Stimulated activated CD8-positive, alpha-beta memory T cell treated with anti-CD3 and anti-CD28 coated beads, Interleukin-15, amount 100 ng/mL, for 1 hour (primary cell): ENCODE measurements at regions not wholly inside any gene's neighbourhood (a gene's known extent, or its start where the extent isn't known, plus 50 kb on each side); places are given as distances from the start of the nearest gene placed in this dataset.

Source experiments
- DNase-seq: peaks from one replicate; pipeline ENCODE4 v3.0.0-alpha.2; 2020; ENCODE audit warnings: low read depth

GRCh38 chr15:93553167-93553935 lies 464.3 kb upstream of the RGMA start:
- DNase-seq, result no peak

DNA sequence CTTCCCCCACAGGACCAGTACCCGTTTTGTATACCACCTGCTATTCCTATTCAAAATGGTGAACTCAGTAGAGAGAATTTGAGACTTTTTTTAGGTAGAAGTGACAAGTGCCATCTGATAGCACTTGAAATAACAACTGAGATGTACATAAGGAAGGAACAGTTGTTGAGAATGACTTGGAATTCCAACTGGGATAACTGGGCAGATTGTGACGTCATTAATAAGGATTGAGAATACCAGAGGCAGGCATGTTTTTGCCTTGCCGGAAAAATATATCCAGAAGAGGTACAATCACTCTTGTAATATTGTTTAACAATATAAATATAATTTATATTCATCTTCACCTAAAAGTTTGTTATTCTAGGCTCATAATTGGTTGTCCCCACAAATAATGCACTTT lies 454.1 kb upstream of the RGMA start:
- no peak for DNase-seq

DNA sequence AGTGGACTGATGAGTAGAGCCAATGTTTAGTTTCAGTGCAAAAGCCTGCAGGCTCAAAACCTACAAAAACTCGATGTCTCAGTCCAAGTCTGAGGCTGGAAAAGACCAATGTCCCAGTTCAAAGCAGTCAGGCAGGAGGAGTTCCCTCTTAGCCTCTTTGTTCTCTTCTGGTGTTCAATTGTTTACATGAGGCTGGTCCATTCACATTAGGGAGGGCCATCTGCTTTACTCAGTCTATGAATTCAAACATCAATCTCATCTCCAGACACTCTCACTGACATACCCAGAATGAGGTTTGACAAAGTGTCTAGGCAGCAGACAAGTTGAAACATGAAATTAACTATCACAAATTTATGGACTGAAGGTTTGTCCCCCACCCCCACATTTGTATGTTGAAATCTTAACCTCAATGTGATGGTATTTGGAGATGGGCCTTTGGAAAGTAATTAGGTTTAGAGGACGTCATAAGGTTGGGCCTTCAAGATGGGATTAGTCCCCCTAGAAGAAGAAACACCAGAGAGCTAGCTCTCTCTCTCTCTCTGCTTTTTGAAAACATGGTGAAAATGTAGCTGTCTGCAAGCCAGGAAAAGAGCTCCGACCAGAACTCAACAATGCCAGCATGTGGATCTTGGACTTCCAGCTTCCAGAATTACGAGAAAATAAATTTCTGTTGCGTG lies 438.5 kb upstream of the RGMA start:
- DNase-seq, result no peak

GRCh38 chr15:93524432-93524831 lies 435.4 kb upstream of the RGMA start:
- DNase-seq, result no peak

- no peak for DNase-seq
These were observed 434.5 kb upstream of the RGMA start for GRCh38 chr15:93523481-93523880.

- no peak for DNase-seq
These were observed 431.2 kb upstream of the RGMA start for GRCh38 chr15:93520206-93520605.

GRCh38 chr15:93519599-93519998 lies 430.6 kb upstream of the RGMA start:
- DNase-seq, result no peak

DNA sequence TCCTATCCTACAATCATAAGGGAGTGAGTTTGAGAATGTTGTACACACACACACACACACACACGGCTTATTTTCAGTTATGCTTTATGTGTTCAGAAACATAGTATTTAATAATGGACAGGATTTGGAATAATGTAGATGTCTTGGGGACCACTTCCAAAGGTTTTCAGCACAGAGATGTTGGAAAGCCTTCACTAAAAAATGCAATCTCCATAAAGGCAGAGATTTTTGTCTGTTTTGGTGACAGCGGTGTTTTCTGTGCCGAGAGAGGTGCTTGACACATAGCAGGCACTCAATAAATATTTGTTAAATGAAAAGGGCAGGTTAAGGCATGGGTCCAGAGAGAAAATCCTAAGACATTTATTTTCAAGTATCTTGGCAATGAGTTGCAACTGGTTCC lies 428.2 kb upstream of the RGMA start:
- DNase-seq, result no peak

- no peak for DNase-seq
These were observed 426.4 kb upstream of the RGMA start for GRCh38 chr15:93515256-93516051.

GRCh38 chr15:93506646-93507045 lies 417.6 kb upstream of the RGMA start:
- no peak for DNase-seq

DNA sequence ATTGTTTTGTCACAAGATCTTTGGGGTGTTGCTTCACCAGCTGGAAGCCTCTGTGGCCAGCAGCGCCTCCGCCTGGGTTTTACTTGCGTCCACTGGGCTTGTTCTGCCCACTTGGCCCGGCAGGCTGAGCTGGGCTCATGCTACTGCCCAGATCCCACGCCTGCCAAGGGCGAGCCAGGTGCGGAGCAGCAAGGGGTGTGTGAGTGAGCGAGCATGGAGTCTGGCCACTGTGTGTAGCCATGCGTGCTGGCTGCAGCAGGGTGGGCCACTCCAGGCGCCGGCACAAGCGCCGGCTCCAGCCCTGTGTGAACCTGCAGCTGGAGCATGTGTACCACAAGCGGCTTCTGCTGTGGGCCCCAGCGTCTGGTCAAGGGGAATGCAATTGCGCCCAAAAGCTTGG lies 416.5 kb upstream of the RGMA start:
- no peak for DNase-seq

GRCh38 chr15:93501946-93502345 lies 412.9 kb upstream of the RGMA start:
- DNase-seq, result no peak

GRCh38 chr15:93500155-93500554 lies 411.1 kb upstream of the RGMA start:
- no peak for DNase-seq

DNA sequence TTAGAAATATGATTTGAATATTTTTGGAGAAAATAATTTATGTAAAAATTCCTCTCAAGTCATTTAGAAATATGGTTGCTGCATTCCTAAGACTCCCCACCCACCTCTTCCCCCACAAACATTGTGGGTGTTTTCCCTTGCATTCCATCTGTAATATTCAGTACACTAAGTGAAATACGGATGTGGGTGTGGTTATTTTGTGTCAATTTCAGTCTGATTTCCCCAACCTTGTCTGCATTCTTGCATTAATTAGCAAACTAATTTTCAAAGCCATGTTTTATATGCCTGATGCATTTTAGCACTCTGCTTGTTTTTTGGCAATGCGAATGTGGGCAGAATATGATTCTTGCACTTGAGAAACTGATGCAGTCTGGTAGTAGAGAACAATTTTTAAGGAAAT lies 408.3 kb upstream of the RGMA start:
- DNase-seq, result no peak

DNA sequence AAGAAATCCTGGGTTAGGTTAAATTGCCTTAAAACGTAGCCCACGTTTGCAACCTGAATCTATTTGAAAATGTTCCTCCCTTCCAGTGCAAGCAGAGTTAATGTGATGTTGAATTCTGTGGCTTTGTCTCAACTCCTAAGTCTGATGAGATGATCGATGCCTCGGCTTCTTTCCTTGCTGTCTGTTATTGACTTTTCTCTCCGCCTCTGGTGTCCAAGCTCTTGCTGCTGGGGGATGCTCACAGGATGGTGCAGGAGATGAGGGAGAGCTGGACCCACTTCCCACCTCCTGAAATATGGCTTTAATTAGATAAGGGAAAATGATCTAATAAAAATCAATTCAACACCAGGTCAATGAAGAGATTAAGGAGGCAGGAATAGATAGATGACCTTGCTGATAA lies 407.9 kb upstream of the RGMA start:
- DNase-seq, result no peak

DNA sequence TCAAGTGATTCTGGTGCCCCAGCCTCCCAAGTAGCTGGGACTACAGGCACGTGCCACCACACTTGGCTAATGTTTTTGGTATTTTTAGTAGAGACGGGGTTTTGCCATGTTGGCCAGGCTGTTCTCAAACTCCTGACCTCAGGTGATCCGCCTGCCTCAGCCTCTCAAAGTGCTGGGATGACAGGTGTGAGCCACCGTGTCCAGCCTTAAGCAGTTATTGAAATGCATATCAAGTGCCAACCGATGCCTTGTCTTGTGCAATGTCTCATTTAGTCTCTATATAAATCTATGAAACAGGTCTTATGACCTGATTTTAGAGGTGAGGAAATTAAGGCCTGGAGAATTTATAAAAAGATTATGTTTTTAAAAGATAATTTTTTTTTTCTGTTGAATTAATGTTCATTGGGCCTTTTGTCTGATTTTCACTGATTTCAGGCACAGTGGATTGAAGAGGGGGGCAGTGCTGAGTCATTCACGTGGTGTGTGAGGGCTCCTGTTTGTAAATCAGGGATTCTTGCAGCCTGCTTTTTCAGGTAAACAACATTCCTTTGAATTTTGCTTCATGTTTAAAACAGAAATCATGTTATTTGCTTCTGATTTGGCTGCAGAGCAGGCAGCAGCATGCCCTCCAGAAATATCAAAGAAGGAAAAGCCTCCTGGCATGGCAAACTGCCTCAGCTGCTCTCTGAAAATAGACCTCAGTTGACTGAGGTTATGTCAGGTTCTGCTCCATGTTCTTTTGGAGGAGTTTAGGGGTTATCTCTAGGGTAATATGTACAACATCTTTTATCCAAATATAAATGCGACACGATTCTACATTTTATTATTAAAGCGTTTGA lies 407.0 kb upstream of the RGMA start:
- no peak for DNase-seq

DNA sequence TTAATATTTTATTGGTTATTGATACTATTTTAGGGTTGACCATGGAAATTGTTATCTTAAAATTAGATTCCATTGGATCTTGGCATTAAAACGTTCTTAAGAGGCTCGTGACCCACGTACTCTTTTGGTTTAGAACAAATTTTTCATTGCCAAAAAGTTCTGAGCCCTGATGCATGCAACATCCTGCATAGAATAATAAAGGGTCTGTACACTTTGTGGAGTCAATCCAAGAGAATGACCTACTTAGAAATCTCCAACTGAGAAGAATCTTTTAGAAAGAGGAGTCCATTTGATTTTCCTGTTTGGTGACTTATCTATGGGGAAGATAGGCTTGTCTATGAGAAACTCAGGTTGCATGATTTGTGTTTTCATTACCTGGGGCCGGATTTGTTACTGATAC lies 404.2 kb upstream of the RGMA start:
- no peak for DNase-seq

DNA sequence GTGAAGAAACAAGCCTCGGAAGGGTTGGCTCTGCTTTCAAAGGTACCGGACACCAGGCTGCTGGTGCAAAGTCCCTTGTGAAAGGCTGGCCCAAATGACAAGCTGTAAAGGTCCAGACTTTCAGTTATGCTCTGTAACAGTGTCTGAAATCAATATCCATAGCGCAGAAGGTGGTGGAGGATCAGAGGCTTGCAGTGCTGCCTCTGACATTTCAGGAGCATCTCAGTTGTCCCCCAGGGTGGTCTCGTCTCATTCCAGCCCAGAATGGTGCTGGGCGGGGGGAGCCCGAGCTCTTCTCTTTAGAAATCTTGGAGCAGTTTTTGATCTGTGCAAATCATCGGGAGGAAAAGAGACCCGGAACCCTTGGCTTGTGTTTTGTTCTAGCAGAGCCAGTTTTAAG lies 402.3 kb upstream of the RGMA start:
- no peak for DNase-seq

DNA sequence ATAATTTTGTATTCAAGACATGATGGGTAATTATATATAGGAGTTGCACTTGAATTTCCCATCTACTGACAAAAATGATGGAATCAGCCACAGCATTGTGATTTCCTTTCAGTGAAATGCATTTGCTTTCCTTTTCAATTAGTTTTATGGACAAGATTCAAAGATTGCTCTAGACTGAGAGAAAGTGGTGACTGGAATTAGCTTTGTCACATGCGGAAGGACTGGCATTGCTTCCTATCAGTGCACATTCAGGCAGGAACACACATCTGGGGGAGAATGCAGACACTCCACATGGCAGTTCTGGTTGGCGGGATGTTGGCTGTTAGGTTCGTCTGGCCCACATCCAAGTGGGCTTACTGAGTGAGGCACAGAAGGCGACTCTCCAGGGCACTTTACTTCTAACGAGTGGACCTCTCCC lies 399.3 kb upstream of the RGMA start:
- DNase-seq, result no peak

GRCh38 chr15:93486407-93487117 lies 397.6 kb upstream of the RGMA start:
- no peak for DNase-seq
